Transverse colon (tissue), 3 donors: ENCODE measurements at regions not wholly inside any gene's neighbourhood (a gene's known extent, or its start where the extent isn't known, plus 50 kb on each side); places are given as distances from the start of the nearest gene placed in this dataset.

ENCODE experiments used
- CTCF ChIP-seq, 5 experiments: fragments of 200-600 bp in 3 of 5; fragments of 450-650 bp in 2 of 5; sonication (generic) in 3 of 5; IDR thresholded peaks; 1 replicate in 2 of 5; 2 replicates in 3 of 5; pipeline ENCODE4 v1.5.1; 2016 to 2017; ENCODE audit warnings: antibody characterized with exemption in 5 of 5, inconsistent platforms in 3 of 5, mild to moderate bottlenecking in 2 of 5, moderate library complexity in 1 of 5
- EP300 ChIP-seq: sonication (generic); formaldehyde crosslinking; IDR thresholded peaks from one replicate; pipeline ENCODE4 v1.6.1; 2017; ENCODE audit warnings: antibody characterized with exemption, low read depth
- POLR2A ChIP-seq: fragments of 450-650 bp; IDR thresholded peaks from one replicate; pipeline ENCODE4 v1.6.1; 2016; ENCODE audit warnings: antibody characterized with exemption, mild to moderate bottlenecking, moderate library complexity

- TF ChIP-seq EP300 (no peak), CTCF (IDR thresholded peaks at IDR 0.05) (no peak), POLR2A (no peak)
Measured at GRCh38 chr6:120237221-120237620, 887.7 kb upstream of the MAN1A1 start.
